ENCODE measurements at regions not wholly inside any gene's neighbourhood (a gene's known extent, or its start where the extent isn't known, plus 50 kb on each side); places are given as distances from the start of the nearest gene placed in this dataset.

DNA sequence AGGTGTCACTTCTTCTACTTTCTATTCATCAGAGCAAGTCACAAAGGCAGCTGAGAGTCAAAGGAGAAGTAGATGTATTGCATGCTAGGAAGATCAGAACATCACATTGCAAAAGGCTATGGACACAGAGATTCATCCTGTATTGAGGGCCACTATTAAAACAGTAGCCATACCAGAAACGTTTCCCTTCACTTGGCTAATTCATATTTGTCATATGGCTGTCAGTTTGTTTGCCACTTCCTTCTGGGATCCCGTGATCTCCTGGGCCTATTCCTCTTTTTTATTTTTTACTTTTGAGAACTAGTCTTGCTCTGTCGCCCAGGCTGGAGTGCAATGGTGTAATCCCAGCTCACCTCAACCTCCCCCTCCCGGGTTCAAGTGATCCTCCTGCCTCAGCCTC is 184.0 kb upstream of the SATB1 start:
- Histone ChIP-seq H3F3A (ENCODE audit: insufficient read depth, low read length) (no peaks in the 10 kb centered on the region), H4K20me1 (ENCODE audit: insufficient read depth, low read length) (no peaks in the 10 kb centered on the region), H2AFZ (ENCODE audit: low read length) (no peak overlapping the region), H3K4me1 (ENCODE audit: insufficient read depth, low read length, severe bottlenecking) (no peaks in the 10 kb centered on the region), H3K4me3 (ENCODE audit: low read depth, low read length, poor library complexity, severe bottlenecking) (no peak overlapping the region), H3K9me2 (ENCODE audit: low read depth, low read length) (no peaks in the 10 kb centered on the region), H3K9ac (ENCODE audit: low read length) (no peak overlapping the region), H3K4me2 (ENCODE audit: low read length) (no peak overlapping the region), H3K27ac (ENCODE audit: low read depth, low read length, poor library complexity, severe bottlenecking) (no peak overlapping the region), H3K27me3 (ENCODE audit: insufficient read depth, low read length) (no peaks in the 10 kb centered on the region), H3K36me3 (ENCODE audit: insufficient read depth, low read length) (no peaks in the 10 kb centered on the region), H3K79me2 (ENCODE audit: insufficient read depth, low read length) (no peaks in the 10 kb centered on the region), H3K9me3 (ENCODE audit: low read length) (no peaks in the 10 kb centered on the region)
- TF ChIP-seq, protein P1, sequence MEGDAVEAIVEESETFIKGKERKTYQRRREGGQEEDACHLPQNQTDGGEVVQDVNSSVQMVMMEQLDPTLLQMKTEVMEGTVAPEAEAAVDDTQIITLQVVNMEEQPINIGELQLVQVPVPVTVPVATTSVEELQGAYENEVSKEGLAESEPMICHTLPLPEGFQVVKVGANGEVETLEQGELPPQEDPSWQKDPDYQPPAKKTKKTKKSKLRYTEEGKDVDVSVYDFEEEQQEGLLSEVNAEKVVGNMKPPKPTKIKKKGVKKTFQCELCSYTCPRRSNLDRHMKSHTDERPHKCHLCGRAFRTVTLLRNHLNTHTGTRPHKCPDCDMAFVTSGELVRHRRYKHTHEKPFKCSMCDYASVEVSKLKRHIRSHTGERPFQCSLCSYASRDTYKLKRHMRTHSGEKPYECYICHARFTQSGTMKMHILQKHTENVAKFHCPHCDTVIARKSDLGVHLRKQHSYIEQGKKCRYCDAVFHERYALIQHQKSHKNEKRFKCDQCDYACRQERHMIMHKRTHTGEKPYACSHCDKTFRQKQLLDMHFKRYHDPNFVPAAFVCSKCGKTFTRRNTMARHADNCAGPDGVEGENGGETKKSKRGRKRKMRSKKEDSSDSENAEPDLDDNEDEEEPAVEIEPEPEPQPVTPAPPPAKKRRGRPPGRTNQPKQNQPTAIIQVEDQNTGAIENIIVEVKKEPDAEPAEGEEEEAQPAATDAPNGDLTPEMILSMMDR (IDR thresholded peaks at IDR 0.05; ENCODE audit: low read length) = no peak
- TF ChIP-seq EZH2 (IDR thresholded peaks at IDR 0.05; ENCODE audit: borderline replicate concordance, low read length) = no peak

DNA sequence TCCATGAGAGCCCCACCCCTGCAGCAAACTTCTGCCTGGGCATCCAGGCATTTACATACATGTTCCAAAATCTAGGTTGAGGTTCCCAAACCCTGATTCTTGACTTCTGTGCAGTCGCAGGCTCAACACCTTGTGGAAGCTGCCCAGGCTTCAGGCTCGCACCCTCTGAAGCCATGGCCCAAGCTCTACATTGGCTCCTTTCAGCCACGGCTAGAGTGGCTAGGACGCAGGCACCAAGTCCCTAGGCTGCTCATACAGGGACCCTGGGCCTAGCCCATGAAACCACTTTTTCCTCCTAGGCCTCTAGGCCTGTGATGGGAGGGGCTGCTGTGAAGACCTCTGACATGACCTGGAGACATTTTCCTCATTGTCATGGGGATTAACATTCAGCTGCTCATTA is 172.8 kb upstream of the SATB1 start:
- Histone ChIP-seq H3K9me3 (ENCODE audit: low read length) (no peaks in the 10 kb centered on the region), H3K9me2 (ENCODE audit: low read depth, low read length) (no peaks in the 10 kb centered on the region), H3K9ac (ENCODE audit: low read length) (no peak overlapping the region), H3K36me3 (ENCODE audit: insufficient read depth, low read length) (no peaks in the 10 kb centered on the region), H2AFZ (ENCODE audit: low read length) (no peak overlapping the region), H3K27me3 (ENCODE audit: insufficient read depth, low read length) (no peaks in the 10 kb centered on the region), H3K79me2 (ENCODE audit: insufficient read depth, low read length) (no peaks in the 10 kb centered on the region), H3K4me2 (ENCODE audit: low read length) (no peak overlapping the region), H3F3A (ENCODE audit: insufficient read depth, low read length) (no peaks in the 10 kb centered on the region), H3K4me1 (ENCODE audit: insufficient read depth, low read length, severe bottlenecking) (no peaks in the 10 kb centered on the region), H3K4me3 (ENCODE audit: low read depth, low read length, poor library complexity, severe bottlenecking) (no peak overlapping the region), H4K20me1 (ENCODE audit: insufficient read depth, low read length) (no peaks in the 10 kb centered on the region), H3K27ac (ENCODE audit: low read depth, low read length, poor library complexity, severe bottlenecking) (no peak overlapping the region)
- TF ChIP-seq EZH2 (IDR thresholded peaks at IDR 0.05; ENCODE audit: borderline replicate concordance, low read length) = no peak
- TF ChIP-seq, protein P1 (IDR thresholded peaks at IDR 0.05; ENCODE audit: low read length) = no peak

DNA sequence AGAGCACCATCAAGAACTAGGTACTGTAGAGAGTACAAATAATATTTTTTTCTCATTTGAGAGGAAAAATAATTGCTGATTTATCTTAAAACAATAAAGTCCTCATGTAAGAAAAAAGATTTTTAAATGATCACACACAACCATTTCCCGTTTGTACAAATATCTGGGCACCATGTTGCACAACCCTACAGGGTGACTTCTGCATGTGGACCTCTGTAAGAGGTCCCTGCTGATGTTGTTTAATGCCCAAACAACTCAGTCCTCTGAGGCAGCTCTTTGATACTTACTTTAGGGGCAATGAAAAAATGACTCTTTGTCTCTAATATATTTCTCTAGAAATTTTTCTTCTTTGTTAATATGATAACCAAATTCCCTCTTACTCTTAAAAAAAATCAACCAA is 168.1 kb upstream of the SATB1 start:
- Histone ChIP-seq H3K79me2 (ENCODE audit: insufficient read depth, low read length) (no peaks in the 10 kb centered on the region), H3K4me2 (ENCODE audit: low read length) (no peak overlapping the region), H3K9ac (ENCODE audit: low read length) (no peak overlapping the region), H3K27me3 (ENCODE audit: insufficient read depth, low read length) (no peaks in the 10 kb centered on the region), H3K36me3 (ENCODE audit: insufficient read depth, low read length) (no peaks in the 10 kb centered on the region), H2AFZ (ENCODE audit: low read length) (no peak overlapping the region), H3K9me3 (ENCODE audit: low read length) (no peaks in the 10 kb centered on the region), H3F3A (ENCODE audit: insufficient read depth, low read length) (no peaks in the 10 kb centered on the region), H4K20me1 (ENCODE audit: insufficient read depth, low read length) (no peaks in the 10 kb centered on the region), H3K27ac (ENCODE audit: low read depth, low read length, poor library complexity, severe bottlenecking) (no peak overlapping the region), H3K4me3 (ENCODE audit: low read depth, low read length, poor library complexity, severe bottlenecking) (no peak overlapping the region), H3K4me1 (ENCODE audit: insufficient read depth, low read length, severe bottlenecking) (no peaks in the 10 kb centered on the region), H3K9me2 (ENCODE audit: low read depth, low read length) (no peaks in the 10 kb centered on the region)
- no peak for TF ChIP-seq EZH2 (IDR thresholded peaks at IDR 0.05; ENCODE audit: borderline replicate concordance, low read length)
- TF ChIP-seq, protein P1 (IDR thresholded peaks at IDR 0.05; ENCODE audit: low read length) = no peak
